Bronchial epithelial cell (primary cell): ENCODE measurements at regions not wholly inside any gene's neighbourhood (a gene's known extent, or its start where the extent isn't known, plus 50 kb on each side); places are given as distances from the start of the nearest gene placed in this dataset.
A peak's percentile ranks its signal among the peaks of the same experiment; 100 is the strongest.

Source experiments
- DNase-seq: peaks from one replicate; pipeline ENCODE4 v3.0.0-alpha.2; 2010; ENCODE audit warnings: low read depth
- FAIRE-seq: peaks from 2 replicates; lab custom pipeline; 2011; peaks lifted over from hg19 to GRCh38; lab: Jason Lieb, UNC
- H3K27me3 ChIP-seq: 2 replicates; pipeline ENCODE4 v1.5.1; 2011; ENCODE audit warnings: low read length; ENCODE audit not compliant: control insufficient read depth, insufficient read depth
- H3K36me3 ChIP-seq: 2 replicates; pipeline ENCODE4 v1.5.1; 2011; ENCODE audit warnings: low read length; ENCODE audit not compliant: control insufficient read depth, insufficient read depth
- H3K4me3 ChIP-seq: 2 replicates; pipeline ENCODE4 v1.5.1; 2011; ENCODE audit warnings: mild to moderate bottlenecking, low read depth, low read length, control low read depth
- TF ChIP-seq, protein P1 (sequence below): IDR thresholded peaks from 2 replicates; pipeline ENCODE4 v1.5.1; 2011; ENCODE audit warnings: mild to moderate bottlenecking, moderate library complexity, low read length, control low read depth, inconsistent platforms; ENCODE audit not compliant: insufficient read depth, severe bottlenecking

DNA sequence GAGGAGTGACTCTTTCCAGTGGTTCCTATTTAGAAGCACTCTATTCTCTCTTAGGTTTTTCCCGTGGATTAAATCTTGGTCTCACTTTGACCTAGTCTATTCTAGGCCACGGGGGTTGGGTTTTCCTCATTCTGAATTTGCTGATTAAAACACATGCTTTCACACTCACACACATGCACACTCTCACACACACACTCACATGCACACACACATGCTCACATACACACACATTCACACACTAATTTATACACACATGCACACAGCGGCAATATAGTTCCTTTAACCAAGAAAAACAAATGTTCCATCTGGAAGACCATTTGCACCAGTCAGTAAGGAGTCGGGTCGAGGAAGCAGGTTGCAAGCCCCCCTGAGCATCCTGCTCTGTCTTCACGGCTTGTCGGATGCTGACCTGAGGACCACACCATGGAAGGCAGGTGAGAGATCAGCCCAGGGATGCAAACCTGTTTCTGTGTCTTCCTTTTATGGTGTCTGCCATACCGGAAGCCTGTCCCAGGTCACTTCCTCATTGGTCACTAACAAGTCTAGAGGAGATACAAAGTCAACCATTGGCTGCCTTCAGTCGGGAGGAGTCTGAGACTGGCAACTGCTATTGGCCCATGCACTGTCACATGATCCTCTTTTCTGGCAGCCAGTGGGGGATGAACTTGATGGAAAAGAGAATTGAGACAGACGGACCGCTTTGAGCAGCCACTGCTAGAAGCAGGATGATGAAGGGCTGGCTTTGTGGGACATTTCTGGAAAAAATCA lies 330.8 kb downstream of the FGFR2 start:
- H3K4me3 ChIP-seq: no peak overlapping the region
- FAIRE-seq (no peak), DNase-seq (no peak)
- H3K27me3 ChIP-seq: no peaks in the 10 kb centered on the region
- TF ChIP-seq, protein P1, sequence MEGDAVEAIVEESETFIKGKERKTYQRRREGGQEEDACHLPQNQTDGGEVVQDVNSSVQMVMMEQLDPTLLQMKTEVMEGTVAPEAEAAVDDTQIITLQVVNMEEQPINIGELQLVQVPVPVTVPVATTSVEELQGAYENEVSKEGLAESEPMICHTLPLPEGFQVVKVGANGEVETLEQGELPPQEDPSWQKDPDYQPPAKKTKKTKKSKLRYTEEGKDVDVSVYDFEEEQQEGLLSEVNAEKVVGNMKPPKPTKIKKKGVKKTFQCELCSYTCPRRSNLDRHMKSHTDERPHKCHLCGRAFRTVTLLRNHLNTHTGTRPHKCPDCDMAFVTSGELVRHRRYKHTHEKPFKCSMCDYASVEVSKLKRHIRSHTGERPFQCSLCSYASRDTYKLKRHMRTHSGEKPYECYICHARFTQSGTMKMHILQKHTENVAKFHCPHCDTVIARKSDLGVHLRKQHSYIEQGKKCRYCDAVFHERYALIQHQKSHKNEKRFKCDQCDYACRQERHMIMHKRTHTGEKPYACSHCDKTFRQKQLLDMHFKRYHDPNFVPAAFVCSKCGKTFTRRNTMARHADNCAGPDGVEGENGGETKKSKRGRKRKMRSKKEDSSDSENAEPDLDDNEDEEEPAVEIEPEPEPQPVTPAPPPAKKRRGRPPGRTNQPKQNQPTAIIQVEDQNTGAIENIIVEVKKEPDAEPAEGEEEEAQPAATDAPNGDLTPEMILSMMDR: no peak
- H3K36me3 ChIP-seq: no peaks in the 10 kb centered on the region

DNA sequence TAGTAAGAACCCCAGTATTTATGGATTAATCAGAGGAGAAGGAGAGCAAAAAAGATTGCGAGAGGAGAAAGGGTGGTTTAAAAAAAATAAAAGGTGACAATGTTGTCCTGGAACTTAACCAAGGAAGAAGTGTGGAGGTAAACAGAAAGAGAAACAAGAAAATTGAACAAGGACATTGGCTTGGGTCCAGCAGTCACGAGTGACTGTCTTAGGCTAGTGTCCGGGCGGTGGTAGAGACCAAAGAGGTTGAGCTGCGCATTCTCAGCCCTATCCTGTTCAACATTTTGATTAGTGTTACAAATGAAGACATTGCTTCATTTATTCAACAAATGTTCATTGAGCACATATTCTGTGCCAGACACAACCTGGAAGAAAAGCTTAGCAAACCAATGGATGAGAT lies 329.9 kb downstream of the FGFR2 start:
- H3K4me3 ChIP-seq: no peak overlapping the region
- DNase-seq (no peak), FAIRE-seq (no peak)
- TF ChIP-seq, protein P1: no peak
- H3K27me3 ChIP-seq: no peaks in the 10 kb centered on the region
- no peaks in the 10 kb centered on the region for H3K36me3 ChIP-seq

DNA sequence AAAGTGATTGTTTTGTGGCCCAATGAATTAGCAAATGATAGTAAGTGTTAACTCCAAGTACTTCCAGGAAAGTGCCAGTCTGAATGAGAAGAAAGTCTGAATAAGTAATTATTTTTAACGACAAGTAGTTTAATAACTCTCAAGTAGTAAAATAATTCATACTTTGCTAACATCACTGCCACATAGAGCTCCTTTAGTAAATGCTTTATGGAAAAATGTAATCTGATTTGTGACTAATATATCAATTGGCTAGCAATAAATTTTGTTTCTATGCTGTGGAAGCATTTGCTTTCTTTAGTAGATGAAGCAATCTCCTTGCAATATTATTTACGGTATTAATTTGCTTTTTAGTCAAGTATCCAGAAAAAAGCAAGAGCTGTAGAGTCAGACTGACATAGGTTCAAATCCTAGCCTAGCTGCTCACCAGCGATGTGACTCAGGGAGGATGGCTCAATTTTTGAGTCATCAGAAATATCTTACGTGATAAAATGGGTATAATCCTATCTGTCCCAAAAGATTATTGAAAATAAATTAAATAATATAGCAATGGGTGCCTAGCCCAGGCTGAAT lies 329.3 kb downstream of the FGFR2 start:
- Histone ChIP-seq H3K36me3 (no peaks in the 10 kb centered on the region), H3K27me3 (no peaks in the 10 kb centered on the region), H3K4me3 (no peak overlapping the region)
- no peak for FAIRE-seq
- TF ChIP-seq, protein P1: no peak
- peak; percentile 15 for DNase-seq

DNA sequence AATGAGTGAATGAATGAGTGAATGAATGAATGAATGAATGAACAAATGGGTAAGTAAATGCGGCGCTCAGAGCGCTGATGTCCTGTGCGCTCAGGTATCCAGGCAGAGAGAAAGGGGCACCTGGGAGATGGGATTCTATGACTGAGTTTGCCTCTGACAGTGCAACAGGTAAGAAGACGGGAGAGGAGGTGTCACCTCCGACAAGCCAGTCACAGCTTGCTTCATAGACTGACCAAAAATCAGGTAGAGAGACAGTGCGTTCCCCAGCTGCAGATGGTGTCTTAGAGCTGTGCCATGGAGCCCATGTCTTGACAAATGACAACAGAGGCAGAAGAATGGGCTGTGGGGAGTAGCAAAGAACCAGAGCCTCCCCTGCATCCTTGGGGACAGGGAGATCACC lies 327.3 kb downstream of the FGFR2 start:
- H3K36me3 ChIP-seq: no peaks in the 10 kb centered on the region
- H3K4me3 ChIP-seq: no peak overlapping the region
- FAIRE-seq (peak; percentile 47), DNase-seq (no peak)
- TF ChIP-seq, protein P1: no peak
- H3K27me3 ChIP-seq: no peaks in the 10 kb centered on the region

DNA sequence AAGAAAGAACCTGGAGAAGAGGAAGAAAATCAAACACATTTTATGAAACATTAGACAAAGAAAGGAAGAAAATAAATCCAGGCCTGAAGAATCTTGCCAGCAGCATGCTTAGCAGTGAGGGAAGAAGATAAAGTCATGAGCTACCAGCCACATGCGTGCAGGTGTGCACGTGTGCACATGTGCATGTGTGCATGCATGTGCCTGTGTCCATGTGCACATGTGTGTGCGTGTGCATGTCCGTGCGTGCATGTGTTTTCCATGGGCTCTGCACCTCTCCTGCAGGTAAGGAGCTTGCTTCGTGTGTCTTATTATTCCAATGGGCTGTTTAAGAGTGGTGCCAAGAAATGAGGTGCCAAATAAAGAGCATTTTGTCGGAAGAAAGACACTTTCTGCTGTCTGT lies 322.2 kb downstream of the FGFR2 start:
- Histone ChIP-seq H3K4me3 (no peak overlapping the region), H3K36me3 (no peaks in the 10 kb centered on the region), H3K27me3 (no peaks in the 10 kb centered on the region)
- TF ChIP-seq, protein P1: no peak
- no peak for DNase-seq
- FAIRE-seq: no peak
